Epithelial cell of proximal tubule (primary cell): ENCODE measurements at regions not wholly inside any gene's neighbourhood (a gene's known extent, or its start where the extent isn't known, plus 50 kb on each side); places are given as distances from the start of the nearest gene placed in this dataset.

Experiments
- DNase-seq: peaks from one replicate; pipeline ENCODE4 v3.0.0-alpha.2; 2011; ENCODE audit warnings: low read depth
- H3K4me3 ChIP-seq: 2 replicates; pipeline ENCODE4 v1.5.1; 2011; ENCODE audit warnings: low read depth, mild to moderate bottlenecking, low read length
- CTCF ChIP-seq: conservative IDR thresholded peaks from 2 replicates; pipeline ENCODE4 v1.5.1; 2012; ENCODE audit warnings: low read depth, mild to moderate bottlenecking, low read length

- DNase-seq = no peak
- no peak for TF ChIP-seq CTCF
- H3K4me3 ChIP-seq = no peak overlapping the region
Observed at GRCh38 chr4:189445613-189446012, 495.1 kb upstream of the FRG1 start.

GRCh38 chr4:189463734-189464133 lies 476.9 kb upstream of the FRG1 start:
- DNase-seq = no peak
- TF ChIP-seq CTCF = no peak
- H3K4me3 ChIP-seq = no peak overlapping the region

GRCh38 chr4:189494407-189494806 lies 446.3 kb upstream of the FRG1 start:
- no peak for DNase-seq
- TF ChIP-seq CTCF = no peak
- no peak overlapping the region for H3K4me3 ChIP-seq

GRCh38 chr4:189497516-189497915 lies 443.2 kb upstream of the FRG1 start:
- no peak for DNase-seq
- no peak for TF ChIP-seq CTCF

GRCh38 chr4:189497996-189498395 lies 442.7 kb upstream of the FRG1 start:
- H3K4me3 ChIP-seq = no peak overlapping the region
- DNase-seq = no peak
- no peak for TF ChIP-seq CTCF

More at GRCh38 chr4:189497516-189497915, 443.2 kb upstream of the FRG1 start:
- H3K4me3 ChIP-seq = no peak overlapping the region

- no peak for TF ChIP-seq CTCF
- DNase-seq = no peak
- no peak overlapping the region for H3K4me3 ChIP-seq
Observed at GRCh38 chr4:189498457-189498856, 442.2 kb upstream of the FRG1 start.

- H3K4me3 ChIP-seq = no peak overlapping the region
- no peak for TF ChIP-seq CTCF
- DNase-seq = no peak
Observed at GRCh38 chr4:189499696-189500095, 441.0 kb upstream of the FRG1 start.
